ENCODE measurements at regions not wholly inside any gene's neighbourhood (a gene's known extent, or its start where the extent isn't known, plus 50 kb on each side); places are given as distances from the start of the nearest gene placed in this dataset.

DNA sequence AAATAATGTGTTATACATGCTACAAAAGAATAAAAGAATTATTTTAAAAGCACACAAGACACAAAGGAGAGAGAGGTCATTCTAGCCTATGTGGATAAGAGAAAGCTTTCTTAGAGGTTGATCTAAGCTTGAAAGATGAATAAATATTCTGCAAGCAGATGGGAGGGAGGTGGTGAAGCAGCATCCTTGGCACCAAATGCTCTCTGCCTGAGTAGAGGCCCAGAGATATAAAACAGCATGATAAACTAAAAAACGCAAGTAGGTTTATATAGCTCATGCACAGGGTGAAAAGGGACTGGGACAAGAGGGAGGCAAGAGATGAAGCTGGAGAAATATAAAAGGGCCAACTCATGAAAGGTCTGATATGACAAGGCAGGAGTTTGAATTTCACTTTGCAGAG lies 283.2 kb upstream of the POU5F2 start:
- TF ChIP-seq POLR2A (IDR thresholded peaks at IDR 0.05), result no peak
- TF ChIP-seq, protein P1, sequence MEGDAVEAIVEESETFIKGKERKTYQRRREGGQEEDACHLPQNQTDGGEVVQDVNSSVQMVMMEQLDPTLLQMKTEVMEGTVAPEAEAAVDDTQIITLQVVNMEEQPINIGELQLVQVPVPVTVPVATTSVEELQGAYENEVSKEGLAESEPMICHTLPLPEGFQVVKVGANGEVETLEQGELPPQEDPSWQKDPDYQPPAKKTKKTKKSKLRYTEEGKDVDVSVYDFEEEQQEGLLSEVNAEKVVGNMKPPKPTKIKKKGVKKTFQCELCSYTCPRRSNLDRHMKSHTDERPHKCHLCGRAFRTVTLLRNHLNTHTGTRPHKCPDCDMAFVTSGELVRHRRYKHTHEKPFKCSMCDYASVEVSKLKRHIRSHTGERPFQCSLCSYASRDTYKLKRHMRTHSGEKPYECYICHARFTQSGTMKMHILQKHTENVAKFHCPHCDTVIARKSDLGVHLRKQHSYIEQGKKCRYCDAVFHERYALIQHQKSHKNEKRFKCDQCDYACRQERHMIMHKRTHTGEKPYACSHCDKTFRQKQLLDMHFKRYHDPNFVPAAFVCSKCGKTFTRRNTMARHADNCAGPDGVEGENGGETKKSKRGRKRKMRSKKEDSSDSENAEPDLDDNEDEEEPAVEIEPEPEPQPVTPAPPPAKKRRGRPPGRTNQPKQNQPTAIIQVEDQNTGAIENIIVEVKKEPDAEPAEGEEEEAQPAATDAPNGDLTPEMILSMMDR (IDR thresholded peaks at IDR 0.05), result no peak

Data from transverse colon (tissue), 3 donors.